Progenitor cell of endocrine pancreas (in vitro differentiated cells): ENCODE measurements at regions not wholly inside any gene's neighbourhood (a gene's known extent, or its start where the extent isn't known, plus 50 kb on each side); places are given as distances from the start of the nearest gene placed in this dataset.

ENCODE experiments used
- DNase-seq: peaks from one replicate; pipeline ENCODE4 v3.0.0; 2021; ENCODE audit warnings: low spot score; ENCODE audit not compliant: unreplicated experiment
- H3K27ac Mint-ChIP-seq: 2 replicates; pipeline ENCODE4 v1.8.0; 2021; ENCODE audit warnings: mild to moderate bottlenecking, moderate library complexity, mixed read lengths
- H3K27me3 Mint-ChIP-seq: 2 replicates; pipeline ENCODE4 v1.8.0; 2021; ENCODE audit warnings: mixed read lengths
- H3K36me3 Mint-ChIP-seq: 2 replicates; pipeline ENCODE4 v1.8.0; 2022; ENCODE audit warnings: mixed read lengths; ENCODE audit not compliant: insufficient read depth
- H3K4me1 Mint-ChIP-seq: 2 replicates; pipeline ENCODE4 v1.8.0; 2021; ENCODE audit warnings: low read depth, mixed read lengths
- H3K4me3 Mint-ChIP-seq: 2 replicates; pipeline ENCODE4 v1.8.0; 2021; ENCODE audit warnings: low read depth, mild to moderate bottlenecking, moderate library complexity, mixed read lengths
- H3K9me3 Mint-ChIP-seq: 2 replicates; pipeline ENCODE4 v1.8.0; 2021; ENCODE audit warnings: low read depth, mixed read lengths
- CTCF ChIP-seq: fragments of 200-600 bp; sonication (generic); IDR thresholded peaks from one replicate; pipeline ENCODE4 v1.5.0; 2021; ENCODE audit warnings: antibody characterized with exemption, mild to moderate bottlenecking; ENCODE audit not compliant: unreplicated experiment

GRCh38 chr10:83574770-83575169 lies 564.5 kb upstream of the GHITM start:
- DNase-seq: no peak
- no peak for TF ChIP-seq CTCF
- Mint-ChIP-seq H3K9me3 (peaks cover 13% of the 10 kb centered on the region), H3K4me1 (no peaks in the 10 kb centered on the region), H3K27ac (no peak overlapping the region), H3K4me3 (no peak overlapping the region), H3K36me3 (no peaks in the 10 kb centered on the region), H3K27me3 (no peaks in the 10 kb centered on the region)

- H3K4me3 Mint-ChIP-seq: no peak overlapping the region
- no peak for DNase-seq
- no peaks in the 10 kb centered on the region for H3K27me3 Mint-ChIP-seq
- H3K36me3 Mint-ChIP-seq: no peaks in the 10 kb centered on the region
- peaks cover 13% of the 10 kb centered on the region for H3K9me3 Mint-ChIP-seq
- no peak for TF ChIP-seq CTCF
- H3K27ac Mint-ChIP-seq: no peak overlapping the region
- H3K4me1 Mint-ChIP-seq: no peaks in the 10 kb centered on the region
Measured at GRCh38 chr10:83577421-83577820, 561.9 kb upstream of the GHITM start.

GRCh38 chr10:83580373-83581012 lies 558.8 kb upstream of the GHITM start:
- TF ChIP-seq CTCF: no peak
- Mint-ChIP-seq H3K4me1 (no peaks in the 10 kb centered on the region), H3K27ac (no peak overlapping the region), H3K36me3 (no peaks in the 10 kb centered on the region), H3K9me3 (peaks cover 13% of the 10 kb centered on the region), H3K4me3 (no peak overlapping the region), H3K27me3 (no peaks in the 10 kb centered on the region)
- DNase-seq: no peak

- DNase-seq: no peak
- H3K4me3 Mint-ChIP-seq: no peak overlapping the region
Measured at GRCh38 chr10:83582407-83583095, 556.8 kb upstream of the GHITM start.

GRCh38 chr10:83585686-83586085 lies 553.6 kb upstream of the GHITM start:
- Mint-ChIP-seq H3K9me3 (peaks cover 3% of the 10 kb centered on the region), H3K36me3 (no peaks in the 10 kb centered on the region), H3K27me3 (no peaks in the 10 kb centered on the region), H3K4me3 (no peak overlapping the region), H3K27ac (no peak overlapping the region), H3K4me1 (no peaks in the 10 kb centered on the region)
- TF ChIP-seq CTCF: no peak
- DNase-seq: no peak

More at GRCh38 chr10:83582407-83583095, 556.8 kb upstream of the GHITM start:
- H3K27me3 Mint-ChIP-seq: no peaks in the 10 kb centered on the region
- H3K27ac Mint-ChIP-seq: no peak overlapping the region
- peaks cover 7% of the 10 kb centered on the region for H3K9me3 Mint-ChIP-seq
- H3K4me1 Mint-ChIP-seq: no peaks in the 10 kb centered on the region
- H3K36me3 Mint-ChIP-seq: no peaks in the 10 kb centered on the region
- no peak for TF ChIP-seq CTCF
